ENCODE measurements at regions not wholly inside any gene's neighbourhood (a gene's known extent, or its start where the extent isn't known, plus 50 kb on each side); places are given as distances from the start of the nearest gene placed in this dataset.

GRCh38 chr5:125148076-125148475 lies 401.6 kb upstream of the ZNF608 start:
- no peak overlapping the region for H3K4me3 ChIP-seq (ENCODE audit: low read depth, low read length)
- H3K9me3 ChIP-seq (ENCODE audit: control insufficient read depth in 2 of 2, low read length in 2 of 2) = no peaks in the 10 kb centered on the region
- DNase-seq (no peak), ATAC-seq (ENCODE audit: low read depth in 2 of 2) (no peak)
- Mint-ChIP-seq H3K4me3 (no peak overlapping the region), H3K27ac (no peak overlapping the region), H3K9me3 (peaks cover 0 to 9% (median 2%) of the 10 kb centered on the region in 7 donors), H3K4me1 (no peaks in the 10 kb centered on the region), H3K36me3 (no peaks in the 10 kb centered on the region), H3K27me3 (no peaks in the 10 kb centered on the region)
- H3K27ac ChIP-seq (ENCODE audit: insufficient read depth, low read length, poor library complexity, severe bottlenecking) = no peak overlapping the region
- no peaks in the 10 kb centered on the region for H3K36me3 ChIP-seq (ENCODE audit: control insufficient read depth, insufficient read depth, low read length)
- H3K4me1 ChIP-seq (ENCODE audit: control insufficient read depth, insufficient read depth, low read length, poor library complexity, severe bottlenecking) = no peaks in the 10 kb centered on the region
- H3K27me3 ChIP-seq (ENCODE audit: control insufficient read depth, insufficient read depth, low read length) = no peaks in the 10 kb centered on the region

- no peaks in the 10 kb centered on the region for H3K27me3 ChIP-seq (ENCODE audit: control insufficient read depth, insufficient read depth, low read length)
- H3K4me1 ChIP-seq (ENCODE audit: control insufficient read depth, insufficient read depth, low read length, poor library complexity, severe bottlenecking) = no peaks in the 10 kb centered on the region
- Mint-ChIP-seq H3K4me3 (no peak overlapping the region), H3K27ac (no peak overlapping the region), H3K27me3 (no peaks in the 10 kb centered on the region), H3K4me1 (no peaks in the 10 kb centered on the region), H3K9me3 (peaks cover 1 to 9% (median 5%) of the 10 kb centered on the region in 7 donors), H3K36me3 (no peaks in the 10 kb centered on the region)
- no peak for ATAC-seq (ENCODE audit: low read depth in 2 of 2)
- DNase-seq = no peak
- H3K9me3 ChIP-seq (ENCODE audit: control insufficient read depth in 2 of 2, low read length in 2 of 2) = no peaks in the 10 kb centered on the region
- no peak overlapping the region for H3K4me3 ChIP-seq (ENCODE audit: low read depth, low read length)
- H3K27ac ChIP-seq (ENCODE audit: insufficient read depth, low read length, poor library complexity, severe bottlenecking) = no peak overlapping the region
- H3K36me3 ChIP-seq (ENCODE audit: control insufficient read depth, insufficient read depth, low read length) = no peaks in the 10 kb centered on the region
These were observed 402.3 kb upstream of the ZNF608 start for GRCh38 chr5:125148706-125149105.

- Mint-ChIP-seq H3K27me3 (no peaks in the 10 kb centered on the region), H3K9me3 (peaks cover 1 to 7% (median 3%) of the 10 kb centered on the region in 7 donors), H3K4me1 (no peaks in the 10 kb centered on the region), H3K36me3 (no peaks in the 10 kb centered on the region), H3K27ac (no peak overlapping the region), H3K4me3 (no peak overlapping the region)
- H3K4me3 ChIP-seq (ENCODE audit: low read depth, low read length) = no peak overlapping the region
- no peaks in the 10 kb centered on the region for H3K27me3 ChIP-seq (ENCODE audit: control insufficient read depth, insufficient read depth, low read length)
- H3K27ac ChIP-seq (ENCODE audit: insufficient read depth, low read length, poor library complexity, severe bottlenecking) = no peak overlapping the region
- H3K36me3 ChIP-seq (ENCODE audit: control insufficient read depth, insufficient read depth, low read length) = no peaks in the 10 kb centered on the region
- DNase-seq (no peak), ATAC-seq (ENCODE audit: low read depth in 2 of 2) (no peak)
- no peaks in the 10 kb centered on the region for H3K4me1 ChIP-seq (ENCODE audit: control insufficient read depth, insufficient read depth, low read length, poor library complexity, severe bottlenecking)
- no peaks in the 10 kb centered on the region for H3K9me3 ChIP-seq (ENCODE audit: control insufficient read depth in 2 of 2, low read length in 2 of 2)
These were observed 402.7 kb upstream of the ZNF608 start for GRCh38 chr5:125149110-125149509.

GRCh38 chr5:125149527-125149926 lies 403.1 kb upstream of the ZNF608 start:
- Histone ChIP-seq H3K27ac (ENCODE audit: insufficient read depth, low read length, poor library complexity, severe bottlenecking) (no peak overlapping the region), H3K36me3 (ENCODE audit: control insufficient read depth, insufficient read depth, low read length) (no peaks in the 10 kb centered on the region), H3K9me3 (ENCODE audit: control insufficient read depth in 2 of 2, low read length in 2 of 2) (no peaks in the 10 kb centered on the region), H3K4me1 (ENCODE audit: control insufficient read depth, insufficient read depth, low read length, poor library complexity, severe bottlenecking) (no peaks in the 10 kb centered on the region), H3K4me3 (ENCODE audit: low read depth, low read length) (no peak overlapping the region), H3K27me3 (ENCODE audit: control insufficient read depth, insufficient read depth, low read length) (no peaks in the 10 kb centered on the region)
- H3K4me3 Mint-ChIP-seq = no peak overlapping the region
- ATAC-seq (ENCODE audit: low read depth in 2 of 2) = no peak
- no peaks in the 10 kb centered on the region for H3K36me3 Mint-ChIP-seq
- H3K9me3 Mint-ChIP-seq = peaks cover 1 to 7% (median 3%) of the 10 kb centered on the region in 7 donors
- no peaks in the 10 kb centered on the region for H3K4me1 Mint-ChIP-seq
- no peak for DNase-seq
- H3K27me3 Mint-ChIP-seq = no peaks in the 10 kb centered on the region
- no peak overlapping the region for H3K27ac Mint-ChIP-seq

- H3K4me1 Mint-ChIP-seq = no peaks in the 10 kb centered on the region
- H3K4me3 Mint-ChIP-seq = no peak overlapping the region
- H3K27ac Mint-ChIP-seq = no peak overlapping the region
- no peaks in the 10 kb centered on the region for H3K36me3 Mint-ChIP-seq
- Histone ChIP-seq H3K27ac (ENCODE audit: insufficient read depth, low read length, poor library complexity, severe bottlenecking) (no peak overlapping the region), H3K4me1 (ENCODE audit: control insufficient read depth, insufficient read depth, low read length, poor library complexity, severe bottlenecking) (no peaks in the 10 kb centered on the region), H3K9me3 (ENCODE audit: control insufficient read depth in 2 of 2, low read length in 2 of 2) (no peaks in the 10 kb centered on the region), H3K4me3 (ENCODE audit: low read depth, low read length) (no peak overlapping the region), H3K36me3 (ENCODE audit: control insufficient read depth, insufficient read depth, low read length) (no peaks in the 10 kb centered on the region), H3K27me3 (ENCODE audit: control insufficient read depth, insufficient read depth, low read length) (no peaks in the 10 kb centered on the region)
- H3K9me3 Mint-ChIP-seq = peaks cover 1 to 8% (median 6%) of the 10 kb centered on the region in 7 donors
- DNase-seq (no peak), ATAC-seq (ENCODE audit: low read depth in 2 of 2) (no peak)
- no peaks in the 10 kb centered on the region for H3K27me3 Mint-ChIP-seq
These were observed 403.7 kb upstream of the ZNF608 start for GRCh38 chr5:125150041-125150669.

GRCh38 chr5:125151150-125151900 lies 404.9 kb upstream of the ZNF608 start:
- H3K9me3 ChIP-seq (ENCODE audit: control insufficient read depth in 2 of 2, low read length in 2 of 2) = no peaks in the 10 kb centered on the region
- ATAC-seq (ENCODE audit: low read depth in 2 of 2) = no peak
- H3K27ac Mint-ChIP-seq = no peak overlapping the region

GRCh38 chr5:125152044-125152443 lies 405.6 kb upstream of the ZNF608 start:
- Histone ChIP-seq H3K27ac (ENCODE audit: insufficient read depth, low read length, poor library complexity, severe bottlenecking) (no peak overlapping the region), H3K9me3 (ENCODE audit: control insufficient read depth in 2 of 2, low read length in 2 of 2) (no peaks in the 10 kb centered on the region), H3K27me3 (ENCODE audit: control insufficient read depth, insufficient read depth, low read length) (no peaks in the 10 kb centered on the region), H3K4me3 (ENCODE audit: low read depth, low read length) (no peak overlapping the region), H3K4me1 (ENCODE audit: control insufficient read depth, insufficient read depth, low read length, poor library complexity, severe bottlenecking) (no peaks in the 10 kb centered on the region), H3K36me3 (ENCODE audit: control insufficient read depth, insufficient read depth, low read length) (no peaks in the 10 kb centered on the region)
- Mint-ChIP-seq H3K4me3 (no peak overlapping the region), H3K4me1 (no peaks in the 10 kb centered on the region), H3K9me3 (peaks cover 0 to 12% (median 6%) of the 10 kb centered on the region in 7 donors), H3K27ac (no peak overlapping the region), H3K27me3 (no peaks in the 10 kb centered on the region), H3K36me3 (no peaks in the 10 kb centered on the region)
- DNase-seq (no peak), ATAC-seq (ENCODE audit: low read depth in 2 of 2) (no peak)

More at GRCh38 chr5:125151150-125151900, 404.9 kb upstream of the ZNF608 start:
- Mint-ChIP-seq H3K4me1 (no peaks in the 10 kb centered on the region), H3K27me3 (no peaks in the 10 kb centered on the region), H3K9me3 (peaks cover 1 to 10% (median 6%) of the 10 kb centered on the region in 7 donors), H3K36me3 (no peaks in the 10 kb centered on the region), H3K4me3 (no peak overlapping the region)
- H3K27me3 ChIP-seq (ENCODE audit: control insufficient read depth, insufficient read depth, low read length) = no peaks in the 10 kb centered on the region
- no peaks in the 10 kb centered on the region for H3K4me1 ChIP-seq (ENCODE audit: control insufficient read depth, insufficient read depth, low read length, poor library complexity, severe bottlenecking)
- H3K4me3 ChIP-seq (ENCODE audit: low read depth, low read length) = no peak overlapping the region
- no peak for DNase-seq
- no peaks in the 10 kb centered on the region for H3K36me3 ChIP-seq (ENCODE audit: control insufficient read depth, insufficient read depth, low read length)
- H3K27ac ChIP-seq (ENCODE audit: insufficient read depth, low read length, poor library complexity, severe bottlenecking) = no peak overlapping the region
